Upper lobe of left lung (tissue), 6 donors: ENCODE measurements at regions not wholly inside any gene's neighbourhood (a gene's known extent, or its start where the extent isn't known, plus 50 kb on each side); places are given as distances from the start of the nearest gene placed in this dataset.

ENCODE experiments used
- ATAC-seq, 2 donors: fragments of 200-7000 bp; cut with Tn5 transposase; one replicate each; pipeline ENCODE4 v1.9.1; 2022; ENCODE audit warnings: mild to moderate bottlenecking in 2 of 2, moderate library complexity in 2 of 2; ENCODE audit not compliant: low FRiP score in 2 of 2
- DNase-seq, 2 donors: peaks; one replicate each; pipeline ENCODE4 v3.0.0-alpha.2; 2019 to 2020
- H3K27ac ChIP-seq, 4 donors: fragments of 200-600 bp; sonication (generic); one replicate each; pipeline ENCODE4 v1.5.1; 2016 to 2019
- H3K27me3 ChIP-seq, 4 donors: fragments of 200-600 bp; sonication (generic); one replicate each; pipeline ENCODE4 v1.5.1; 2017 to 2019
- H3K36me3 ChIP-seq, 4 donors: fragments of 200-600 bp; sonication (generic); one replicate each; pipeline ENCODE4 v1.5.1; 2016 to 2019
- H3K4me1 ChIP-seq, 4 donors: fragments of 200-600 bp; sonication (generic); one replicate each; pipeline ENCODE4 v1.5.1; 2018 to 2019
- H3K4me3 ChIP-seq, 4 donors: fragments of 200-600 bp; sonication (generic); one replicate each; pipeline ENCODE4 v1.5.1; 2017 to 2019; ENCODE audit warnings: mild to moderate bottlenecking in 2 of 4, moderate library complexity in 1 of 4
- H3K9me3 ChIP-seq, 4 donors: fragments of 200-600 bp; sonication (generic); one replicate each; pipeline ENCODE4 v1.5.1; 2018 to 2019
- CTCF ChIP-seq, 6 experiments: fragments of 450-650 bp in 4 of 6; fragments of 200-600 bp in 2 of 6; sonication (generic) in 2 of 6; IDR thresholded peaks; one replicate each; pipeline ENCODE4 v1.5.1; 2016 to 2019; ENCODE audit warnings: antibody characterized with exemption in 6 of 6
- EP300 ChIP-seq, 4 donors: sonication (generic); formaldehyde crosslinking; IDR thresholded peaks; one replicate each; pipeline ENCODE4 v1.5.1; 2017; ENCODE audit warnings: antibody characterized with exemption in 4 of 4, control low read depth in 2 of 4
- POLR2A ChIP-seq, 4 donors: fragments of 450-650 bp; IDR thresholded peaks; one replicate each; pipeline ENCODE4 v1.5.1; 2016 to 2017; ENCODE audit warnings: antibody characterized with exemption in 4 of 4, mild to moderate bottlenecking in 2 of 4
- POLR2AphosphoS5 ChIP-seq, 2 donors: sonication (generic); formaldehyde crosslinking; IDR thresholded peaks; one replicate each; pipeline ENCODE4 v1.5.1; 2017; ENCODE audit warnings: antibody characterized with exemption in 2 of 2
- WGBS, 2 donors: methylation state at CpG; one replicate each; pipeline ENCODE4 v1.1.5; 2017 to 2018; 5-methylcytosine and 5-hydroxymethylcytosine counted together
- donor health status: DM: no; HTN: no; CAD: no; lungs with moderate emphysema.
- donor health status: DM: no; HTN: yes; CAD: no; lungs with severe emphysema.

- DNase-seq (no peak), ATAC-seq (no peak)
- Histone ChIP-seq H3K4me3 (no peak overlapping the region), H3K27ac (no peak overlapping the region), H3K36me3 (no peaks in the 10 kb centered on the region), H3K27me3 (no peaks in the 10 kb centered on the region), H3K4me1 (peaks cover 0 to 4% (median 2%) of the 10 kb centered on the region in 4 donors), H3K9me3 (no peaks in the 10 kb centered on the region)
- TF ChIP-seq EP300 (IDR thresholded peaks at IDR 0.05) (no peak), CTCF (IDR thresholded peaks at IDR 0.05) (no peak), POLR2AphosphoS5 (IDR thresholded peaks at IDR 0.05) (no peak), POLR2A (IDR thresholded peaks at IDR 0.05) (no peak)
- WGBS, 2 donors = 49 to 54% methylated on average over 2 of the region's 2 CpGs
These were observed 106.7 kb downstream of the ACKR3 start for GRCh38 chr2:236676136-236676873.

- ATAC-seq (no peak), DNase-seq (peak in 1 of 2 donors; percentile 5)
- H3K4me3 ChIP-seq = no peak overlapping the region
- no peaks in the 10 kb centered on the region for H3K36me3 ChIP-seq
- WGBS, 2 donors = 85 to 94% methylated on average over 8 of the region's 8 CpGs
- no peaks in the 10 kb centered on the region for H3K27me3 ChIP-seq
- H3K9me3 ChIP-seq = no peaks in the 10 kb centered on the region
- no peak overlapping the region for H3K27ac ChIP-seq
- no peak for TF ChIP-seq EP300 (IDR thresholded peaks at IDR 0.05)
- no peak for TF ChIP-seq POLR2AphosphoS5 (IDR thresholded peaks at IDR 0.05)
- no peak for TF ChIP-seq POLR2A (IDR thresholded peaks at IDR 0.05)
- H3K4me1 ChIP-seq = peaks cover 0 to 4% (median 2%) of the 10 kb centered on the region in 4 donors
These were observed 107.7 kb downstream of the ACKR3 start for GRCh38 chr2:236677368-236677767.

GRCh38 chr2:236678307-236678975, 108.8 kb downstream of the ACKR3 start:
- no peaks in the 10 kb centered on the region for H3K27me3 ChIP-seq
- no peak overlapping the region for H3K4me3 ChIP-seq
- DNase-seq = peak in 1 of 2 donors; percentile 10
- no peaks in the 10 kb centered on the region for H3K9me3 ChIP-seq
- H3K4me1 ChIP-seq = peaks cover 0 to 4% (median 2%) of the 10 kb centered on the region in 4 donors
- H3K36me3 ChIP-seq = no peaks in the 10 kb centered on the region
- no peak for TF ChIP-seq EP300 (IDR thresholded peaks at IDR 0.05)
- TF ChIP-seq CTCF (IDR thresholded peaks at IDR 0.05) = no peak
- no peak for TF ChIP-seq POLR2A (IDR thresholded peaks at IDR 0.05)
- TF ChIP-seq POLR2AphosphoS5 (IDR thresholded peaks at IDR 0.05) = no peak
- ATAC-seq = no peak
- no peak overlapping the region for H3K27ac ChIP-seq
- 73 to 86% methylated on average over 10 to 15 of the region's 15 CpGs for WGBS, 2 donors

GRCh38 chr2:236679884-236680860, 110.5 kb downstream of the ACKR3 start:
- Histone ChIP-seq H3K27me3 (no peaks in the 10 kb centered on the region), H3K4me3 (no peak overlapping the region), H3K27ac (no peak overlapping the region), H3K36me3 (no peaks in the 10 kb centered on the region), H3K4me1 (peaks cover 0 to 4% (median 2%) of the 10 kb centered on the region in 4 donors), H3K9me3 (no peaks in the 10 kb centered on the region)
- DNase-seq (no peak), ATAC-seq (no peak)
- TF ChIP-seq EP300 (IDR thresholded peaks at IDR 0.05) (no peak), CTCF (IDR thresholded peaks at IDR 0.05) (no peak), POLR2AphosphoS5 (IDR thresholded peaks at IDR 0.05) (no peak), POLR2A (IDR thresholded peaks at IDR 0.05) (no peak)
- 66 to 67% methylated on average over 10 of the region's 10 CpGs for WGBS, 2 donors
